Brain microvascular endothelial cell (primary cell): ENCODE measurements at regions not wholly inside any gene's neighbourhood (a gene's known extent, or its start where the extent isn't known, plus 50 kb on each side); places are given as distances from the start of the nearest gene placed in this dataset.

Experiments used
- DNase-seq: peaks from one replicate; pipeline ENCODE4 v3.0.0-alpha.2; 2020
- H3K27ac ChIP-seq: fragments of 250-450 bp; sonication (Bioruptor Pico); 2 replicates; pipeline ENCODE4 v1.5.1; 2020; ENCODE audit warnings: mild to moderate bottlenecking, moderate library complexity
- H3K27me3 ChIP-seq: fragments of 250-450 bp; sonication (Bioruptor Pico); replicated peaks from 2 replicates; pipeline ENCODE4 v1.5.1; 2020; ENCODE audit warnings: mild to moderate bottlenecking
- H3K36me3 ChIP-seq: fragments of 250-450 bp; sonication (Bioruptor Pico); replicated peaks from 2 replicates; pipeline ENCODE4 v1.5.1; 2020; ENCODE audit warnings: mild to moderate bottlenecking
- H3K4me3 ChIP-seq: 2 replicates; pipeline ENCODE4 v1.5.1; 2011; ENCODE audit warnings: low read depth, mild to moderate bottlenecking, control low read depth, low read length, moderate library complexity
- CTCF ChIP-seq: IDR thresholded peaks from 2 replicates; pipeline ENCODE4 v1.5.1; 2011; ENCODE audit warnings: low read depth, mild to moderate bottlenecking, moderate library complexity, low read length, control low read depth, inconsistent platforms; ENCODE audit errors: missing control alignments
- in situ Hi-C: cut with HindIII; loops from 2 replicates; pipeline ENCODE4 v1.10.0; 2017; ENCODE audit warnings: low sequenced_read_pairs, low pct_ligation_motif_present

GRCh38 chr1:195054217-195054687 lies 1554.0 kb downstream of the KCNT2 start:
- no peaks in the 10 kb centered on the region for H3K36me3 ChIP-seq
- in situ Hi-C loops: no loop called here
- TF ChIP-seq CTCF: no peak

GRCh38 chr1:195053478-195053877 lies 1554.8 kb downstream of the KCNT2 start:
- in situ Hi-C loops: no loop called here
- Histone ChIP-seq H3K27me3 (no peaks in the 10 kb centered on the region), H3K36me3 (no peaks in the 10 kb centered on the region), H3K27ac (no peak overlapping the region), H3K4me3 (no peak overlapping the region)
- DNase-seq: no peak
- no peak for TF ChIP-seq CTCF

More at GRCh38 chr1:195054217-195054687, 1554.0 kb downstream of the KCNT2 start:
- Histone ChIP-seq H3K4me3 (no peak overlapping the region), H3K27ac (no peak overlapping the region), H3K27me3 (no peaks in the 10 kb centered on the region)
- no peak for DNase-seq

- in situ Hi-C loops: no loop called here
- Histone ChIP-seq H3K27me3 (no peaks in the 10 kb centered on the region), H3K36me3 (no peaks in the 10 kb centered on the region), H3K4me3 (no peak overlapping the region), H3K27ac (no peak overlapping the region)
- TF ChIP-seq CTCF: no peak
- no peak for DNase-seq
Observed at GRCh38 chr1:195047772-195048171, 1560.5 kb downstream of the KCNT2 start.

GRCh38 chr1:195045072-195045471 lies 1563.2 kb downstream of the KCNT2 start:
- in situ Hi-C loops: no loop called here
- Histone ChIP-seq H3K4me3 (no peak overlapping the region), H3K27ac (no peak overlapping the region), H3K27me3 (no peaks in the 10 kb centered on the region), H3K36me3 (no peaks in the 10 kb centered on the region)
- no peak for DNase-seq
- no peak for TF ChIP-seq CTCF

GRCh38 chr1:195030793-195031192 lies 1577.4 kb downstream of the KCNT2 start:
- Histone ChIP-seq H3K27me3 (no peaks in the 10 kb centered on the region), H3K4me3 (no peak overlapping the region), H3K27ac (no peak overlapping the region), H3K36me3 (no peaks in the 10 kb centered on the region)
- no peak for DNase-seq
- TF ChIP-seq CTCF: no peak
- in situ Hi-C loops: no loop called here

- DNase-seq: no peak
- no peaks in the 10 kb centered on the region for H3K27me3 ChIP-seq
- H3K4me3 ChIP-seq: no peak overlapping the region
- no peak overlapping the region for H3K27ac ChIP-seq
- H3K36me3 ChIP-seq: no peaks in the 10 kb centered on the region
- TF ChIP-seq CTCF: no peak
- in situ Hi-C loops: no loop called here
Observed at GRCh38 chr1:195026792-195027191, 1581.4 kb downstream of the KCNT2 start.
